Erythroblast (primary cell): ENCODE measurements at regions not wholly inside any gene's neighbourhood (a gene's known extent, or its start where the extent isn't known, plus 50 kb on each side); places are given as distances from the start of the nearest gene placed in this dataset.

Source experiments
- GATA1 ChIP-seq: IDR thresholded peaks from 2 replicates; pipeline ENCODE4 v1.6.1; 2011; ENCODE audit warnings: low read depth, mild to moderate bottlenecking, control low read depth, low read length, moderate library complexity
- POLR2A ChIP-seq: IDR thresholded peaks from 2 replicates; pipeline ENCODE4 v1.6.1; 2011; ENCODE audit warnings: mild to moderate bottlenecking, low read length

- TF ChIP-seq POLR2A (no peak), GATA1 (no peak)
Measured at GRCh38 chr5:90284375-90284774, 125.2 kb downstream of the CETN3 start.
